Upper lobe of left lung (tissue), 4 donors: ENCODE measurements at regions not wholly inside any gene's neighbourhood (a gene's known extent, or its start where the extent isn't known, plus 50 kb on each side); places are given as distances from the start of the nearest gene placed in this dataset.

Experiments
- CTCF ChIP-seq, 6 experiments: fragments of 450-650 bp in 4 of 6; fragments of 200-600 bp in 2 of 6; sonication (generic) in 2 of 6; IDR thresholded peaks; one replicate each; pipeline ENCODE4 v1.5.1; 2016 to 2019; ENCODE audit warnings: antibody characterized with exemption in 6 of 6
- EP300 ChIP-seq, 4 donors: sonication (generic); formaldehyde crosslinking; IDR thresholded peaks; one replicate each; pipeline ENCODE4 v1.5.1; 2017; ENCODE audit warnings: antibody characterized with exemption in 4 of 4, control low read depth in 2 of 4

- no peak for TF ChIP-seq CTCF (IDR thresholded peaks at IDR 0.05)
- no peak for TF ChIP-seq EP300 (IDR thresholded peaks at IDR 0.05)
Observed at GRCh38 chr4:154928640-154929257, 147.7 kb downstream of the RBM46 start.
